ENCODE measurements at regions not wholly inside any gene's neighbourhood (a gene's known extent, or its start where the extent isn't known, plus 50 kb on each side); places are given as distances from the start of the nearest gene placed in this dataset.

GRCh38 chr22:23369054-23369685 lies 188.9 kb downstream of the BCR start:
- Histone ChIP-seq H3K4me3 (ENCODE audit: extremely low read depth in 1 of 4, insufficient read depth in 2 of 4, low read depth in 3 of 4, low read length in 4 of 4) (no peak overlapping the region), H3K79me2 (ENCODE audit: control insufficient read depth in 1 of 2, insufficient read depth in 2 of 2, low read length in 2 of 2) (no peaks in the 10 kb centered on the region), H4K91ac (replicated peaks; ENCODE audit: insufficient read length, low read length) (no peak overlapping the region), H3K4me2 (ENCODE audit: insufficient read depth in 1 of 2, low read depth in 2 of 2, low read length in 2 of 2) (no peak overlapping the region), H3K14ac (ENCODE audit: insufficient read length) (no peak overlapping the region), H2BK12ac (ENCODE audit: low read depth, low read length) (no peak overlapping the region), H2BK120ac (replicated peaks; ENCODE audit: low read depth, low read length) (no peak overlapping the region), H2AK5ac (ENCODE audit: low read depth, low read length) (no peak overlapping the region), H3K79me1 (ENCODE audit: low read depth, low read length) (no peaks in the 10 kb centered on the region), H2AFZ (ENCODE audit: low read length) (no peak overlapping the region), H3K23me2 (ENCODE audit: low read depth, low read length) (no peaks in the 10 kb centered on the region), H3K9ac (replicated peaks in 1 of 4; ENCODE audit: extremely low read depth in 1 of 4, low read depth in 3 of 4, low read length in 3 of 4) (no peak overlapping the region), H3K4me1 (replicated peaks in 1 of 4; ENCODE audit: control insufficient read depth in 3 of 4, insufficient read depth in 4 of 4, low read length in 3 of 4) (peaks cover 0 to 3% (median 2%) of the 10 kb centered on the region in 4 experiments; a peak in 2 of 7 replicates), H3K27me3 (replicated peaks in 1 of 4; ENCODE audit: control insufficient read depth in 3 of 4, extremely low read depth in 1 of 4, insufficient read depth in 3 of 4, low read length in 3 of 4) (peaks cover 56 to 84% (median 75%) of the 10 kb centered on the region in 4 experiments), H3K27ac (ENCODE audit: low read depth, low read length) (no peak overlapping the region), H2BK15ac (ENCODE audit: low read length) (no peak overlapping the region), H3K4ac (replicated peaks; ENCODE audit: insufficient read length, low read depth, low read length) (no peak overlapping the region), H3K36me3 (ENCODE audit: control insufficient read depth in 2 of 4, insufficient read depth in 4 of 4, low read length in 3 of 4) (no peaks in the 10 kb centered on the region), H3K18ac (ENCODE audit: extremely low read depth, low read length) (no peak overlapping the region; the same call in 1 of the 2 replicates), H4K5ac (ENCODE audit: insufficient read length, low read depth, low read length) (no peak overlapping the region), H2BK20ac (ENCODE audit: low read length) (no peak overlapping the region), H4K8ac (ENCODE audit: extremely low read depth, insufficient read depth, low read length) (no peak overlapping the region; the same call in 1 of the 2 replicates), H3K9me3 (ENCODE audit: insufficient read depth in 2 of 2, low read depth in 1 of 2, low read length in 1 of 2) (no peaks in the 10 kb centered on the region), H4K20me1 (replicated peaks in 1 of 2; ENCODE audit: control insufficient read depth in 1 of 2, insufficient read depth in 2 of 2, low read length in 2 of 2) (peaks cover 0 to 8% of the 10 kb centered on the region in 2 experiments), H3K56ac (replicated peaks; ENCODE audit: insufficient read length, low read depth, low read length) (no peak overlapping the region), H3K23ac (ENCODE audit: insufficient read length) (no peak overlapping the region), H2BK5ac (ENCODE audit: low read depth, low read length) (no peak overlapping the region)
- WGBS, 2 experiments (ENCODE audit: extremely low coverage in 1 of 2, insufficient coverage in 1 of 2, insufficient read length in 1 of 2, insufficient replicate concordance in 2 of 2, low coverage in 1 of 2, low lambda C conversion rate in 2 of 2, missing lambda C conversion rate in 1 of 2), result 78% methylated on average over 5 of the region's 5 CpGs; no CpG with 5 or more reads in 1 of the 2 experiments
- POLR2A ChIA-PET (ENCODE audit: partially characterized antibody), result interaction anchor here (0.8 kb wide), 1 partner anchor 14 kb away, joined by 3 read pairs; no protein-coding TSS in a partner anchor
- FAIRE-seq (no peak), DNase-seq (ENCODE audit: low read depth in 1 of 2, low spot score in 2 of 2) (peak in 1 of 2 experiments; percentile 22)
- TF ChIP-seq BRCA1 (IDR thresholded peaks at IDR 0.05; ENCODE audit: low read depth, low read length) (no peak), RFX5 (IDR thresholded peaks at IDR 0.05; ENCODE audit: borderline replicate concordance, low read depth, low read length) (no peak), TCF12 (IDR thresholded peaks at IDR 0.05; ENCODE audit: low read depth, low read length) (no peak), BACH1 (IDR thresholded peaks at IDR 0.05; ENCODE audit: low read length) (no peak), PHF8 (conservative IDR thresholded peaks at IDR 0.05; ENCODE audit: low read depth, low read length) (no peak), CBX5 (IDR thresholded peaks at IDR 0.05; ENCODE audit: low read depth, low read length) (no peak), SUZ12 (IDR thresholded peaks at IDR 0.05; ENCODE audit: low read length) (no peak), SIN3A (conservative IDR thresholded peaks at IDR 0.05 in 1 of 2, IDR thresholded peaks at IDR 0.05 in 1 of 2; ENCODE audit: low read depth in 1 of 2, low read length in 2 of 2) (no peak), SP1 (IDR thresholded peaks at IDR 0.05; ENCODE audit: low read depth, low read length) (no peak)
- CTCF ChIA-PET (ENCODE audit: partially characterized antibody), result interaction anchor here (0.6 to 2.5 kb wide), 7 partner anchors 8 to 409 kb away, joined by 3 to 13 read pairs (median 4); no protein-coding TSS in a partner anchor

Data from H1 (cell line).